ENCODE measurements at regions not wholly inside any gene's neighbourhood (a gene's known extent, or its start where the extent isn't known, plus 50 kb on each side); places are given as distances from the start of the nearest gene placed in this dataset.
"Not testable (repeated sequence)": the region's sequence is repeated elsewhere in the genome, so short reads cannot be mapped to it uniquely, and the experiment has no call there.

GRCh38 chr18:49720944-49721343 is 92.4 kb downstream of the ACAA2 start:
- H3K4me1 ChIP-seq (ENCODE audit: control insufficient read depth in 2 of 2, insufficient read depth in 2 of 2, low read length in 1 of 2); H3K4me3 ChIP-seq (ENCODE audit: low read depth in 1 of 2, low read length in 2 of 2); H3K27me3 ChIP-seq (ENCODE audit: control insufficient read depth in 1 of 2, insufficient read depth in 2 of 2, low read length in 2 of 2); H3K36me3 ChIP-seq (ENCODE audit: control insufficient read depth in 2 of 2, insufficient read depth in 2 of 2, low read length in 1 of 2); H3K9me3 ChIP-seq (ENCODE audit: control insufficient read depth in 2 of 2, insufficient read depth in 1 of 2, low read depth in 1 of 2, low read length in 1 of 2); H3K27ac ChIP-seq (ENCODE audit: low read depth in 2 of 2, low read length in 1 of 2): not testable (repeated sequence)
- WGBS, 2 donors = 89 to 93% methylated on average over 3 of the region's 3 CpGs

- Histone ChIP-seq H3K4me3 (ENCODE audit: low read depth in 1 of 2, low read length in 2 of 2) (no peak overlapping the region), H3K4me1 (ENCODE audit: control insufficient read depth in 2 of 2, insufficient read depth in 2 of 2, low read length in 1 of 2) (no peaks in the 10 kb centered on the region), H3K9me3 (ENCODE audit: control insufficient read depth in 2 of 2, insufficient read depth in 1 of 2, low read depth in 1 of 2, low read length in 1 of 2) (no peaks in the 10 kb centered on the region), H3K27me3 (ENCODE audit: control insufficient read depth in 1 of 2, insufficient read depth in 2 of 2, low read length in 2 of 2) (peaks cover 0 to 2% of the 10 kb centered on the region in 2 donors), H3K27ac (ENCODE audit: low read depth in 2 of 2, low read length in 1 of 2) (no peak overlapping the region), H3K36me3 (ENCODE audit: control insufficient read depth in 2 of 2, insufficient read depth in 2 of 2, low read length in 1 of 2) (no peaks in the 10 kb centered on the region)
- 83 to 90% methylated on average over 3 of the region's 3 CpGs for WGBS, 2 donors
Measured at GRCh38 chr18:49717617-49718016, 95.7 kb downstream of the ACAA2 start.

- no peak overlapping the region for H3K27ac ChIP-seq (ENCODE audit: low read depth in 2 of 2, low read length in 1 of 2)
- H3K4me1 ChIP-seq (ENCODE audit: control insufficient read depth in 2 of 2, insufficient read depth in 2 of 2, low read length in 1 of 2) = no peaks in the 10 kb centered on the region
- WGBS, 2 donors = 61 to 72% methylated on average over 6 of the region's 6 CpGs
- H3K36me3 ChIP-seq (ENCODE audit: control insufficient read depth in 2 of 2, insufficient read depth in 2 of 2, low read length in 1 of 2) = no peaks in the 10 kb centered on the region
- H3K27me3 ChIP-seq (ENCODE audit: control insufficient read depth in 1 of 2, insufficient read depth in 2 of 2, low read length in 2 of 2) = peaks cover 0 to 2% of the 10 kb centered on the region in 2 donors
- no peak overlapping the region for H3K4me3 ChIP-seq (ENCODE audit: low read depth in 1 of 2, low read length in 2 of 2)
- H3K9me3 ChIP-seq (ENCODE audit: control insufficient read depth in 2 of 2, insufficient read depth in 1 of 2, low read depth in 1 of 2, low read length in 1 of 2) = no peaks in the 10 kb centered on the region
Measured at GRCh38 chr18:49716035-49716434, 97.3 kb downstream of the ACAA2 start.

GRCh38 chr18:49709347-49709690 is 104.0 kb downstream of the ACAA2 start:
- Histone ChIP-seq H3K4me3 (ENCODE audit: low read depth in 1 of 2, low read length in 2 of 2) (no peak overlapping the region), H3K27ac (ENCODE audit: low read depth in 2 of 2, low read length in 1 of 2) (no peak overlapping the region), H3K36me3 (ENCODE audit: control insufficient read depth in 2 of 2, insufficient read depth in 2 of 2, low read length in 1 of 2) (no peaks in the 10 kb centered on the region), H3K4me1 (ENCODE audit: control insufficient read depth in 2 of 2, insufficient read depth in 2 of 2, low read length in 1 of 2) (no peaks in the 10 kb centered on the region), H3K27me3 (ENCODE audit: control insufficient read depth in 1 of 2, insufficient read depth in 2 of 2, low read length in 2 of 2) (no peaks in the 10 kb centered on the region), H3K9me3 (ENCODE audit: control insufficient read depth in 2 of 2, insufficient read depth in 1 of 2, low read depth in 1 of 2, low read length in 1 of 2) (no peaks in the 10 kb centered on the region)
- WGBS, 2 donors = 37 to 46% methylated on average over 2 of the region's 2 CpGs

- 80 to 83% methylated on average over 6 of the region's 6 CpGs for WGBS, 2 donors
- Histone ChIP-seq H3K27me3 (ENCODE audit: control insufficient read depth in 1 of 2, insufficient read depth in 2 of 2, low read length in 2 of 2) (no peaks in the 10 kb centered on the region), H3K36me3 (ENCODE audit: control insufficient read depth in 2 of 2, insufficient read depth in 2 of 2, low read length in 1 of 2) (no peaks in the 10 kb centered on the region), H3K4me3 (ENCODE audit: low read depth in 1 of 2, low read length in 2 of 2) (no peak overlapping the region), H3K9me3 (ENCODE audit: control insufficient read depth in 2 of 2, insufficient read depth in 1 of 2, low read depth in 1 of 2, low read length in 1 of 2) (no peaks in the 10 kb centered on the region), H3K4me1 (ENCODE audit: control insufficient read depth in 2 of 2, insufficient read depth in 2 of 2, low read length in 1 of 2) (no peaks in the 10 kb centered on the region), H3K27ac (ENCODE audit: low read depth in 2 of 2, low read length in 1 of 2) (no peak overlapping the region)
Measured at GRCh38 chr18:49708662-49709346, 104.5 kb downstream of the ACAA2 start.

GRCh38 chr18:49707599-49707998 is 105.7 kb downstream of the ACAA2 start:
- no peak overlapping the region for H3K4me3 ChIP-seq (ENCODE audit: low read depth in 1 of 2, low read length in 2 of 2)

GRCh38 chr18:49704334-49704733 is 109.0 kb downstream of the ACAA2 start:
- 34 to 45% methylated on average over 6 of the region's 6 CpGs for WGBS, 2 donors
- H3K9me3 ChIP-seq (ENCODE audit: control insufficient read depth in 2 of 2, insufficient read depth in 1 of 2, low read depth in 1 of 2, low read length in 1 of 2) = no peaks in the 10 kb centered on the region

More at GRCh38 chr18:49707599-49707998, 105.7 kb downstream of the ACAA2 start:
- Histone ChIP-seq H3K4me1 (ENCODE audit: control insufficient read depth in 2 of 2, insufficient read depth in 2 of 2, low read length in 1 of 2) (no peaks in the 10 kb centered on the region), H3K27ac (ENCODE audit: low read depth in 2 of 2, low read length in 1 of 2) (no peak overlapping the region), H3K36me3 (ENCODE audit: control insufficient read depth in 2 of 2, insufficient read depth in 2 of 2, low read length in 1 of 2) (no peaks in the 10 kb centered on the region), H3K9me3 (ENCODE audit: control insufficient read depth in 2 of 2, insufficient read depth in 1 of 2, low read depth in 1 of 2, low read length in 1 of 2) (no peaks in the 10 kb centered on the region), H3K27me3 (ENCODE audit: control insufficient read depth in 1 of 2, insufficient read depth in 2 of 2, low read length in 2 of 2) (no peaks in the 10 kb centered on the region)
- WGBS, 2 donors = 76 to 87% methylated on average over 3 of the region's 3 CpGs

GRCh38 chr18:49701190-49701589 is 112.1 kb downstream of the ACAA2 start:
- 80 to 86% methylated on average over 5 of the region's 5 CpGs for WGBS, 2 donors
- no peak overlapping the region for H3K4me3 ChIP-seq (ENCODE audit: low read depth in 1 of 2, low read length in 2 of 2)
- H3K36me3 ChIP-seq (ENCODE audit: control insufficient read depth in 2 of 2, insufficient read depth in 2 of 2, low read length in 1 of 2) = no peaks in the 10 kb centered on the region
- no peaks in the 10 kb centered on the region for H3K4me1 ChIP-seq (ENCODE audit: control insufficient read depth in 2 of 2, insufficient read depth in 2 of 2, low read length in 1 of 2)
- no peaks in the 10 kb centered on the region for H3K27me3 ChIP-seq (ENCODE audit: control insufficient read depth in 1 of 2, insufficient read depth in 2 of 2, low read length in 2 of 2)
- no peaks in the 10 kb centered on the region for H3K9me3 ChIP-seq (ENCODE audit: control insufficient read depth in 2 of 2, insufficient read depth in 1 of 2, low read depth in 1 of 2, low read length in 1 of 2)
- H3K27ac ChIP-seq (ENCODE audit: low read depth in 2 of 2, low read length in 1 of 2) = no peak overlapping the region

More at GRCh38 chr18:49704334-49704733, 109.0 kb downstream of the ACAA2 start:
- H3K4me1 ChIP-seq (ENCODE audit: control insufficient read depth in 2 of 2, insufficient read depth in 2 of 2, low read length in 1 of 2) = no peaks in the 10 kb centered on the region
- H3K36me3 ChIP-seq (ENCODE audit: control insufficient read depth in 2 of 2, insufficient read depth in 2 of 2, low read length in 1 of 2) = no peaks in the 10 kb centered on the region
- no peaks in the 10 kb centered on the region for H3K27me3 ChIP-seq (ENCODE audit: control insufficient read depth in 1 of 2, insufficient read depth in 2 of 2, low read length in 2 of 2)
- H3K4me3 ChIP-seq (ENCODE audit: low read depth in 1 of 2, low read length in 2 of 2) = no peak overlapping the region
- no peak overlapping the region for H3K27ac ChIP-seq (ENCODE audit: low read depth in 2 of 2, low read length in 1 of 2)

GRCh38 chr18:49699303-49699702 is 114.0 kb downstream of the ACAA2 start:
- H3K4me1 ChIP-seq (ENCODE audit: control insufficient read depth in 2 of 2, insufficient read depth in 2 of 2, low read length in 1 of 2) = no peaks in the 10 kb centered on the region
- H3K36me3 ChIP-seq (ENCODE audit: control insufficient read depth in 2 of 2, insufficient read depth in 2 of 2, low read length in 1 of 2) = no peaks in the 10 kb centered on the region
- H3K27ac ChIP-seq (ENCODE audit: low read depth in 2 of 2, low read length in 1 of 2) = no peak overlapping the region
- H3K9me3 ChIP-seq (ENCODE audit: control insufficient read depth in 2 of 2, insufficient read depth in 1 of 2, low read depth in 1 of 2, low read length in 1 of 2) = no peaks in the 10 kb centered on the region
- no peak overlapping the region for H3K4me3 ChIP-seq (ENCODE audit: low read depth in 1 of 2, low read length in 2 of 2)
- WGBS, 2 donors = 75 to 86% methylated on average over 6 of the region's 6 CpGs
- no peaks in the 10 kb centered on the region for H3K27me3 ChIP-seq (ENCODE audit: control insufficient read depth in 1 of 2, insufficient read depth in 2 of 2, low read length in 2 of 2)

- Histone ChIP-seq H3K4me1 (ENCODE audit: control insufficient read depth in 2 of 2, insufficient read depth in 2 of 2, low read length in 1 of 2) (no peaks in the 10 kb centered on the region), H3K4me3 (ENCODE audit: low read depth in 1 of 2, low read length in 2 of 2) (no peak overlapping the region), H3K36me3 (ENCODE audit: control insufficient read depth in 2 of 2, insufficient read depth in 2 of 2, low read length in 1 of 2) (no peaks in the 10 kb centered on the region), H3K27me3 (ENCODE audit: control insufficient read depth in 1 of 2, insufficient read depth in 2 of 2, low read length in 2 of 2) (no peaks in the 10 kb centered on the region), H3K27ac (ENCODE audit: low read depth in 2 of 2, low read length in 1 of 2) (no peak overlapping the region), H3K9me3 (ENCODE audit: control insufficient read depth in 2 of 2, insufficient read depth in 1 of 2, low read depth in 1 of 2, low read length in 1 of 2) (no peaks in the 10 kb centered on the region)
- WGBS, 2 donors = 85 to 87% methylated on average over 4 of the region's 4 CpGs
Measured at GRCh38 chr18:49698525-49699025, 114.8 kb downstream of the ACAA2 start.

All from esophagus (tissue), 2 donors.